Large intestine (tissue), 3 donors: ENCODE measurements at regions not wholly inside any gene's neighbourhood (a gene's known extent, or its start where the extent isn't known, plus 50 kb on each side); places are given as distances from the start of the nearest gene placed in this dataset.

Source experiments
- DNase-seq, 2 donors: peaks; one replicate each; pipeline versions ENCODE4 v3.0.0 to v3.0.0-alpha.2; 2013
- H3K27ac ChIP-seq: one replicate; pipeline ENCODE4 v1.5.1; 2013; ENCODE audit warnings: low read length
- H3K27me3 ChIP-seq: 2 replicates; pipeline ENCODE4 v1.6.1; 2013; ENCODE audit warnings: low read length; ENCODE audit not compliant: control insufficient read depth, insufficient read depth
- H3K36me3 ChIP-seq: 2 replicates; pipeline ENCODE4 v1.6.1; 2013; ENCODE audit warnings: low read length; ENCODE audit not compliant: control insufficient read depth, insufficient read depth
- H3K4me1 ChIP-seq: one replicate; pipeline ENCODE4 v1.6.1; 2013; ENCODE audit warnings: low read length; ENCODE audit not compliant: control insufficient read depth, insufficient read depth
- H3K4me3 ChIP-seq: one replicate; pipeline ENCODE4 v1.5.1; 2013; ENCODE audit warnings: low read length
- H3K9me3 ChIP-seq: one replicate; pipeline ENCODE4 v1.6.1; 2013; ENCODE audit warnings: mild to moderate bottlenecking, low read depth, low read length, moderate library complexity; ENCODE audit not compliant: control insufficient read depth
- WGBS: methylation state at CpG from one replicate; pipeline ENCODE4 v1.1.5; 2013; ENCODE audit warnings: low lambda C conversion rate; ENCODE audit not compliant: insufficient coverage; 5-methylcytosine and 5-hydroxymethylcytosine counted together

DNA sequence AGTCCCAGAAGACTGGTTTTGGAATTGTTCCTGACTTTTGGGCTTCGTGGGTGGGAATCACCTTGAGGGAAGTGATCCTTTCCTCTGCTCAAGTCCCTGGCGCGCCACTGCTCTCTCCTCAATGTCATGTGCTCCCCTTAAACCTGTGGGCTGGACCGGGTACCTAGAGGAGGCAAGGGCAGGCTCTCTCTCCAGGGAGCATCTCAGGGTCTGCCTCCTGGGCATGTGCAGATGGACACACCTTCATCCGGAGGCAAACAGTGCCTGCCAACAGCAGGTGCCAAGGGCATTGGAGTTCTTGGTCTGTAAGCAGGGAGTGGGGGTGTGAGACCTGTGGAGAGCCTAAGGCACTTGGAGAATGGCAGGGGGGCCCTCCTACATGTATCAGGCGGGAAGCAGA is 142.6 kb downstream of the INHBB start:
- DNase-seq: no peak
- no peaks in the 10 kb centered on the region for H3K27me3 ChIP-seq
- no CpG with 5 or more reads among the region's 6 CpGs for WGBS

DNA sequence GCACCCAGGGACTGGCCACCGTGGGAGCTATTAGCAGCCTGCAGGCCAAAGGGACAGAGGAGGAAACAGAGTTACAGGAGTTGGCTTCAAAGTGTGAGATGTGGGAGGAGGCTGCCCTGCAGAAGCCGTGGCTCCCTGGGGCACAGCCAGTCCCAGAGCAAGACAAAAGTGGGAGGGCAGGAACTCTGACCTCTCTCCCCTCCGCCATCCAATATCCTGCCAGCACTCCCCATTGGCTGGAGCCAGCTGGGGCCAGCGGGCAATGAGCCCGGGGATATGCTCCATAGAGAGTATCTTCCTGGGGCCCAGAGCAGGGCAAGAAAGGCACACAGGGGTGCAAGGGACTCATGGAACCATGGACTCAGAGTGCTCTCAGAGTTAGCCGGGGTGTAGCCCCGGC is 143.1 kb downstream of the INHBB start:
- H3K27me3 ChIP-seq: no peaks in the 10 kb centered on the region
- WGBS: no CpG with 5 or more reads among the region's 7 CpGs
- no peak overlapping the region for H3K4me3 ChIP-seq
- no peaks in the 10 kb centered on the region for H3K4me1 ChIP-seq
- no peak for DNase-seq
- H3K27ac ChIP-seq: no peak overlapping the region
- no peaks in the 10 kb centered on the region for H3K36me3 ChIP-seq
- no peaks in the 10 kb centered on the region for H3K9me3 ChIP-seq

More for the DNA sequence above, 142.6 kb downstream of the INHBB start:
- H3K4me1 ChIP-seq: no peaks in the 10 kb centered on the region
- H3K9me3 ChIP-seq: no peaks in the 10 kb centered on the region
- H3K4me3 ChIP-seq: no peak overlapping the region
- no peak overlapping the region for H3K27ac ChIP-seq
- H3K36me3 ChIP-seq: no peaks in the 10 kb centered on the region

DNA sequence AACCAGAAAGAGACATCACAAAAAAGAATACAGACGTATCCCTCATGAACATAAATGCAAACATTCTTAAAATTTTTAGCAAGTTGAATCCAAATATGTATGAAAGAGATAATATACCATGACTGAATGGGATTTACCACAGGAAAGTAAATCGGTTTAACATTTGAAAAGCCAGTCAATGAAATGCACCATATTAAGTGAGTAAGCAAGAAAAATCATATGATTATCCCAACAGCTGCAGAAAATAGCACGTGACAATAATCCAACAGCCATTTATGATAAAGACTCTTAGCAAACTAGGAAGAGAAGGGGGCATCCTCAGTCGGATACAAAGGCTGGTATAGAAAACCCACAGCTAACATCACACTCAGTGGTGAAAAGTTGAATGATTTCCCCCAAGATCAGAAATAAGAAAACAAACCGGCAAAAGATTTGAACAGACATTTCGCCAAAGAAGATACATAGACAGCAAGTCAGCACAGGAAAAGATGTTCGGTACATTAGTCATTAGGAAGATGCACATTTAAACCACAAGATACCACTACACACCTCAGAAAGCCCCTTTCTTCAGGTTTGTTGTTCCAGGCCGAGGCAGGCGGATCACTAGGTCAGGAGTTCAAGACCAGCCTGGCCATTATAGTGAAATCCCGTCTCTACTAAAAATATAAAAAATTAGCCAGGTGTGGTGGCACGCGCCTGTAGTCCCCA is 144.3 kb downstream of the INHBB start:
- Histone ChIP-seq H3K4me3 (no peak overlapping the region), H3K36me3 (no peaks in the 10 kb centered on the region), H3K27me3 (no peaks in the 10 kb centered on the region), H3K27ac (no peak overlapping the region), H3K4me1 (no peaks in the 10 kb centered on the region), H3K9me3 (no peaks in the 10 kb centered on the region)
- WGBS: 96% methylated on average over 6 of the region's 12 CpGs
- DNase-seq: no peak

DNA sequence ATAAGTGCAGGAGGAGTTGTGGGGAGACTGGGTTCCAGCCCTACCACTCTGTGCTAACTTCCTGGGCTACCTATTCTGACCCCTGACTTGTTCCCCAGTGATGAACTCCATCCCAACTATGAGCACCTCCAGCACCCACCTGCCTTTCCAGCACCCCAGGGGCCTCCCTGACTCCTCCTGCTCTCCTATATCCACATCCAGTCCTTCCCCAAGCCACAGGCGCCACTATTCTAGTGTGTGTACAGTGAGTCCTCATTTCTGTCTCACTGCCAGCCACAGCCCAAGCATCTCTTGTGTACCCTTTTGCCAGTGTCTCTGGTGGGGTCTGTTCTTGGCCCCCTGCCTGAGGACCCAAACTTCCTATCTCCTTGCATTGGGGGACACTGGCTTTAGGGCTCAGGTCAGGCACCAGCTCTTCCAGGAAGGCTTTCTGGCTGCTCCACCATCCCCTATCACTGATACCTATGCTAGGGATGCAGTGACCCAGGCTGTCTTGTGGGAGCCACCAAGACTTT is 145.2 kb downstream of the INHBB start:
- no peaks in the 10 kb centered on the region for H3K9me3 ChIP-seq
- no peaks in the 10 kb centered on the region for H3K27me3 ChIP-seq
- no peaks in the 10 kb centered on the region for H3K36me3 ChIP-seq
- no peaks in the 10 kb centered on the region for H3K4me1 ChIP-seq
- DNase-seq: no peak
- no peak overlapping the region for H3K27ac ChIP-seq
- no peak overlapping the region for H3K4me3 ChIP-seq
- no CpG with 5 or more reads among the region's 1 CpG for WGBS

DNA sequence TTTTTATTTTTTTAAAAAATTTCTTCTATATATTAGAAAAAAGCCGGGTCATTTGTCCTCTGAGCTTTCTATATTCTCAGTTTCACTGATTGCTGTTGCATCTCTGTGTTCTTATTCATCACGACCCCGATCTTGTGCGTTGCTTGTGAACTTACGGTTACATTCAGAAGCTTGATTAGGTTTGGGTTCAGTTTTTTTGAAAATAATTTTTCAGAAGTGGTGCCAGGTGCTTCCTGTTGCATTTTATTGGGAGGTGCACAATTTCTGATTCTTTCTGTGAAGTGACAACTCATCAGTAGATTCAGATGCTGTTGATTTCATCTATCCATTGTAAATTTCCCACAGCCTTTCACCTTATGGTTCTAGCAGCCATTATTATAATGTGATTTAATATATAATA is 147.3 kb downstream of the INHBB start:
- no peaks in the 10 kb centered on the region for H3K4me1 ChIP-seq
- H3K9me3 ChIP-seq: no peaks in the 10 kb centered on the region
- H3K36me3 ChIP-seq: no peaks in the 10 kb centered on the region
- no peak overlapping the region for H3K27ac ChIP-seq
- H3K4me3 ChIP-seq: no peak overlapping the region
- 75% methylated on average over 1 of the region's 5 CpGs for WGBS
- H3K27me3 ChIP-seq: peaks cover 5% of the 10 kb centered on the region
- no peak for DNase-seq

DNA sequence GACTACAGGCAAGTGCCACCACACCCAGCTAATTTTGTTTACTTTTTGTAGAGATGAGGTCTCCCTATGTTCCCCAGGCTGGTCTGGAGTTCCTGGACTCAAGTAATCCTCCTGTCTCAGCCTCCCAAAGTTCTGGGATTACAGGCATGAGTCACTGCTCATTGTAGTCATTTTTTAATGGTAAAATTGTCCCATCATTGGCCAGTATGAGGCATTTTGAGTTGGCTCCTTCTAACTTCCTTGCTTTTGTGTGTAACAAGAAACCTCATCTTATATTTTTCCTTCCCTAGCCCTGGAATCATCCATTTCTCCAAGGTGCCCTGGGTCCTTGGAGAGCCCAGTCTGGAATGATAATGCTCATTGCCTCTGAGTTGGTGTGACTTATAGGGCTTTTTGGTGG is 148.5 kb downstream of the INHBB start:
- no peaks in the 10 kb centered on the region for H3K9me3 ChIP-seq
- no peaks in the 10 kb centered on the region for H3K4me1 ChIP-seq
- H3K36me3 ChIP-seq: no peaks in the 10 kb centered on the region
- DNase-seq: no peak
- H3K27me3 ChIP-seq: peaks cover 9% of the 10 kb centered on the region
- H3K27ac ChIP-seq: no peak overlapping the region
- H3K4me3 ChIP-seq: no peak overlapping the region

DNA sequence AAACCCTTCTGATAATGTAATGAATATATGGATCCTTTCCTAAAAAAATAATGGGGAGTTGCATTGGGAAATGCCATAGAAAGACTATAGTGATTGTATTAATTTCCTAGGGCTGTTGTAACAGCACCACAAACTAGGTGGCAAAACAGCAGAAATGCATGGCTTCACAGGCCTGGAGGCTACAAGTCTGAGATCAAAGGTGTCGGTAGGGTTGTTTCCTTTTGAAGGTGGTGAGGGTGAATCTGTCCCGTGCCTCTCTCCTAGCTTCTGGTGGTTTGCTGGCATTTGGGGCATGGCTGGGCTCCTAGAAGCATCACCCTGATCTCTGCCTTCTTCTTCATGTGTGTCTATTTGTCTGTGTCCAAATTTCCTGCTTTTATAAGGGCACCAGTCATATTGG is 149.7 kb downstream of the INHBB start:
- H3K36me3 ChIP-seq: no peaks in the 10 kb centered on the region
- peaks cover 9% of the 10 kb centered on the region for H3K27me3 ChIP-seq
- WGBS: no CpG with 5 or more reads among the region's 2 CpGs
- no peak overlapping the region for H3K4me3 ChIP-seq
- H3K4me1 ChIP-seq: peaks cover 8% of the 10 kb centered on the region
- DNase-seq: no peak
- no peak overlapping the region for H3K27ac ChIP-seq
- H3K9me3 ChIP-seq: no peaks in the 10 kb centered on the region

DNA sequence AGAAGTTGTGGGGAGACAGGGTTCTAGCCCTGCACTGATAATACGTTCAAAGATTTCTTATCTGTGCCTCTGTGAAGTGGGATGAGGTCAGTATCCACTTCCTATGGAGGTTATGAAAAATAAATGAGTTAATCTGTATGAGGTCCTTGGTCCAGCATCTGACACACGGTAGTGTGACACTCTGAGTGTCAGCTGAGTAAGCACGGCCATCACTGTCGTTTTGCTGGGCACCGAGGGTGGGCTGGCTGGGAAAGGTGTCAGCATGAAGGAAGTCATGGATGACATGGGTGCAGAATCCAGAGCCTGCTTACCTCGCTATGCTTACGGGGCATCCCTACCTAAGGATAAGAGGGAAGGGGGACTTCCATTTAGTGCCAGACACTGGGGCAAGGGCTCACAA is 150.3 kb downstream of the INHBB start:
- no CpG with 5 or more reads among the region's 7 CpGs for WGBS
- no peaks in the 10 kb centered on the region for H3K9me3 ChIP-seq
- H3K27me3 ChIP-seq: peaks cover 9% of the 10 kb centered on the region
- H3K27ac ChIP-seq: no peak overlapping the region
- peaks cover 8% of the 10 kb centered on the region for H3K4me1 ChIP-seq
- no peak for DNase-seq
- no peaks in the 10 kb centered on the region for H3K36me3 ChIP-seq
- no peak overlapping the region for H3K4me3 ChIP-seq

DNA sequence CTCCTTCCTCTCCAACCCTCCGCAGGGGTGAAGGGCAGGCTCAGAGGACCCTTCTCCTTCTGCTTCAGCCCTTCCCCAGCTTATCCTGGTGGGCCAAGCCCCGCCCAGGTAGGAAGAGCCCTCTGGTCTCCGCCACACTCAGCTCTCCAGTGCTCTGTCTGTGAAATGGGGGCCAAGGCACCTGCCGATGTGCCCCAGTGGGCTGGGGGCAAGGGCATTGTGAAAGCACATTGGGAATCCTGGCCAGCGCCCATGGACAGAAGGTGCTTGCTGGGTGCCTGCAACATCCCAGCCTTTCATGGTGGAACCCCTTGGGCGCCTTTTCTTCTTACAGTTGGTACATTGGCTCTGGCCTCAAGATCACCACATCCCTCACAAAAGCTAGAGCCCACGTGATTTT is 150.8 kb downstream of the INHBB start:
- Histone ChIP-seq H3K4me3 (no peak overlapping the region), H3K4me1 (peaks cover 8% of the 10 kb centered on the region), H3K27ac (no peak overlapping the region), H3K9me3 (no peaks in the 10 kb centered on the region), H3K36me3 (no peaks in the 10 kb centered on the region), H3K27me3 (peaks cover 9% of the 10 kb centered on the region)
- no CpG with 5 or more reads among the region's 7 CpGs for WGBS
- no peak for DNase-seq

DNA sequence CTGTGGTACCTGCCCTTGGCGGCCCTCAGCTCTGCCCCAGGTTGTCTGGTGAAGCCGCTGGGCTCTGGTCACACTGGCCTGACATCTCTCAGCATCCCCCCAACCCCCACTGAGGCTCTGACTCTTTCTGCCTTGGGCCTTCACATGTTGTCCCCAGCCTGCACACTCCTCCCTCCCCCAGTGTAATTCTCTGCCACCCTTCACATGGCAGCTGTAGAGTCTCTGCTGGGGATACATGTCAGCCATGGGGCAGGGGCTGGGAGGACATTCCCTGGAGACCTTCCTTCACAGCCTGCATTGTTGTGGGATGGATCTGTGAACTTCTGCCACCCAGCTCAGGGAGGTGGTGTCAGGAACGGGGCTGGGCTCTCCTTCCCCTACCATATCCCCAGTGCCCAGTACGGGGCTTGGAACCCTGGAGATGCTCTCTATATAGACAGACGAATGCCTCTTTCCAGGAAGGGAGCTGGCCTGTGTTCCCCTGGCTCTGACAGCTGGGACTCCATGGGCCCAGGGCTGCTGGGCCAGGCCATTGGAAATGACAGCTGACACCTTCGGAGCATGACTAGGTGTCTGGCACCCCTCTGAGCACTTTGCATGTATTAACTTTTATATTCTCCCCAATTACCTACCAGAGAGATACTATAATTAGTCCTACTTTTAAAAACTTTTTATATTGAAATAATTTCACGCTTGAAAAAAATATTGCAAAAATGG is 151.5 kb downstream of the INHBB start:
- Histone ChIP-seq H3K4me3 (no peak overlapping the region), H3K4me1 (peaks cover 8% of the 10 kb centered on the region), H3K9me3 (no peaks in the 10 kb centered on the region), H3K36me3 (no peaks in the 10 kb centered on the region), H3K27me3 (peaks cover 9% of the 10 kb centered on the region), H3K27ac (no peak overlapping the region)
- WGBS: 100% methylated on average over 1 of the region's 7 CpGs
- no peak for DNase-seq

DNA sequence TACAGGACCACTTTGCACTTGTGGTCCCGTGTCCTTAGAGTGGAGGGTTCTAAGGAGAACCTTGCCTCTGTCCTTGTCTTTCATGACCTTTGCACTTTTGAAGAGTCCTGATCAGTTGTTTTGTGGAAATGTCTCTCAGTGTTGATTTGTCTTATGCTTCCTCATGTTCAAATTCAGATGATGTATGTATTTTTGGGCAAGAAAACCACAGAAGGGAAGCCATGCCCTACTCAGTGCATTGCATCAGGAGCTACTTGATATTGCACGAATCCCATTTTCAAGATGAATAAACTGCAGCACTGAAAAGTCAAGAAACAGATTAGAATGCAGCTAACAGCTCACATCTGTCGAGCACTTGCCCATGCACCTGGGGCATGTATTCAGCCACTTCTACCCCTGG is 152.2 kb downstream of the INHBB start:
- no CpG with 5 or more reads among the region's 3 CpGs for WGBS
- no peak for DNase-seq
- Histone ChIP-seq H3K4me3 (no peak overlapping the region), H3K27me3 (peaks cover 9% of the 10 kb centered on the region), H3K36me3 (no peaks in the 10 kb centered on the region), H3K4me1 (peaks cover 8% of the 10 kb centered on the region), H3K9me3 (no peaks in the 10 kb centered on the region), H3K27ac (no peak overlapping the region)
